ENCODE measurements at regions not wholly inside any gene's neighbourhood (a gene's known extent, or its start where the extent isn't known, plus 50 kb on each side); places are given as distances from the start of the nearest gene placed in this dataset.
"Not testable (repeated sequence)": the region's sequence is repeated elsewhere in the genome, so short reads cannot be mapped to it uniquely, and the experiment has no call there.

- CTCF ChIA-PET (ENCODE audit: low intra/inter-chr PET ratio, low total read pairs): no interaction called here
- Histone ChIP-seq H3K27ac (ENCODE audit: extremely low read length, insufficient read depth, low read length) (no peak overlapping the region), H3K27me3 (ENCODE audit: control insufficient read depth in 1 of 2, insufficient read depth in 2 of 2, low read length in 2 of 2) (no peaks in the 10 kb centered on the region), H4K20me1 (ENCODE audit: insufficient read depth, low read length) (no peaks in the 10 kb centered on the region), H3K9ac (ENCODE audit: insufficient read depth, low read depth, low read length) (no peak overlapping the region), H3K4me1 (ENCODE audit: insufficient read depth, low read length) (no peaks in the 10 kb centered on the region), H3K9me3 (ENCODE audit: low read length) (no peaks in the 10 kb centered on the region), H3K79me2 (ENCODE audit: insufficient read depth, low read length) (no peaks in the 10 kb centered on the region), H2AFZ (ENCODE audit: low read length) (no peak overlapping the region), H3K4me3 (replicated peaks in 1 of 3; ENCODE audit: insufficient read depth in 1 of 3, low read depth in 2 of 3, low read length in 3 of 3) (no peak overlapping the region), H3K36me3 (replicated peaks in 1 of 2; ENCODE audit: control insufficient read depth in 1 of 2, insufficient read depth in 2 of 2, low read length in 2 of 2) (no peaks in the 10 kb centered on the region), H3K4me2 (ENCODE audit: low read depth, low read length) (no peak overlapping the region)
- 70% methylated on average over 7 of the region's 7 CpGs for WGBS (ENCODE audit: low lambda C conversion rate)
- ATAC-seq (no peak), FAIRE-seq (no peak), DNase-seq (ENCODE audit: low spot score) (no peak)
- intact Hi-C loops (cut with micrococcal nuclease; ENCODE audit: unreplicated experiment) (no loop called here), in situ Hi-C loops (cut with HindIII; ENCODE audit: extremely low pct_ligation_motif_present, low pct_unique_long_range_greater_than_20kb) (no loop called here)
- POLR2A ChIA-PET: no interaction called here
- no peak for TF ChIP-seq ZC3H13 (CRISPR knock-in tag; IDR thresholded peaks at IDR 0.05)
- TF ChIP-seq TEF (CRISPR knock-in tag; IDR thresholded peaks at IDR 0.05): no peak
- no peak for TF ChIP-seq ZNF367 (CRISPR knock-in tag; IDR thresholded peaks at IDR 0.05; ENCODE audit: borderline replicate concordance)
- no peak for TF ChIP-seq ZBTB44 (CRISPR knock-in tag; IDR thresholded peaks at IDR 0.05)
- TF ChIP-seq, protein P1, sequence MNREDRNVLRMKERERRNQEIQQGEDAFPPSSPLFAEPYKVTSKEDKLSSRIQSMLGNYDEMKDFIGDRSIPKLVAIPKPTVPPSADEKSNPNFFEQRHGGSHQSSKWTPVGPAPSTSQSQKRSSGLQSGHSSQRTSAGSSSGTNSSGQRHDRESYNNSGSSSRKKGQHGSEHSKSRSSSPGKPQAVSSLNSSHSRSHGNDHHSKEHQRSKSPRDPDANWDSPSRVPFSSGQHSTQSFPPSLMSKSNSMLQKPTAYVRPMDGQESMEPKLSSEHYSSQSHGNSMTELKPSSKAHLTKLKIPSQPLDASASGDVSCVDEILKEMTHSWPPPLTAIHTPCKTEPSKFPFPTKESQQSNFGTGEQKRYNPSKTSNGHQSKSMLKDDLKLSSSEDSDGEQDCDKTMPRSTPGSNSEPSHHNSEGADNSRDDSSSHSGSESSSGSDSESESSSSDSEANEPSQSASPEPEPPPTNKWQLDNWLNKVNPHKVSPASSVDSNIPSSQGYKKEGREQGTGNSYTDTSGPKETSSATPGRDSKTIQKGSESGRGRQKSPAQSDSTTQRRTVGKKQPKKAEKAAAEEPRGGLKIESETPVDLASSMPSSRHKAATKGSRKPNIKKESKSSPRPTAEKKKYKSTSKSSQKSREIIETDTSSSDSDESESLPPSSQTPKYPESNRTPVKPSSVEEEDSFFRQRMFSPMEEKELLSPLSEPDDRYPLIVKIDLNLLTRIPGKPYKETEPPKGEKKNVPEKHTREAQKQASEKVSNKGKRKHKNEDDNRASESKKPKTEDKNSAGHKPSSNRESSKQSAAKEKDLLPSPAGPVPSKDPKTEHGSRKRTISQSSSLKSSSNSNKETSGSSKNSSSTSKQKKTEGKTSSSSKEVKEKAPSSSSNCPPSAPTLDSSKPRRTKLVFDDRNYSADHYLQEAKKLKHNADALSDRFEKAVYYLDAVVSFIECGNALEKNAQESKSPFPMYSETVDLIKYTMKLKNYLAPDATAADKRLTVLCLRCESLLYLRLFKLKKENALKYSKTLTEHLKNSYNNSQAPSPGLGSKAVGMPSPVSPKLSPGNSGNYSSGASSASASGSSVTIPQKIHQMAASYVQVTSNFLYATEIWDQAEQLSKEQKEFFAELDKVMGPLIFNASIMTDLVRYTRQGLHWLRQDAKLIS (CRISPR knock-in tag; IDR thresholded peaks at IDR 0.05): no peak
- TF ChIP-seq SRF (IDR thresholded peaks at IDR 0.05; ENCODE audit: low read depth, low read length): 0 out of 2 replicates have a peak, but pooled peaks have one; percentile 8
- TF ChIP-seq NCOA1 (CRISPR knock-in tag; IDR thresholded peaks at IDR 0.05): no peak
- BruUV-seq (replicated peaks): no TSS peak
These were observed 59.9 kb downstream of the OXSM start for GRCh38 chr3:25849641-25850385.

GRCh38 chr3:25851693-25852259 lies 61.9 kb downstream of the OXSM start:
- H3K4me2 ChIP-seq (ENCODE audit: low read depth, low read length); in situ Hi-C loops (cut with HindIII; ENCODE audit: extremely low pct_ligation_motif_present, low pct_unique_long_range_greater_than_20kb); H3K36me3 ChIP-seq (replicated peaks in 1 of 2; ENCODE audit: control insufficient read depth in 1 of 2, insufficient read depth in 2 of 2, low read length in 2 of 2); H4K20me1 ChIP-seq (ENCODE audit: insufficient read depth, low read length); H3K27ac ChIP-seq (ENCODE audit: extremely low read length, insufficient read depth, low read length); FAIRE-seq; CTCF ChIA-PET (ENCODE audit: low intra/inter-chr PET ratio, low total read pairs); DNase-seq (ENCODE audit: low spot score); ATAC-seq; H3K79me2 ChIP-seq (ENCODE audit: insufficient read depth, low read length); H3K9ac ChIP-seq (ENCODE audit: insufficient read depth, low read depth, low read length); BruUV-seq (replicated peaks); H3K4me3 ChIP-seq (replicated peaks in 1 of 3; ENCODE audit: insufficient read depth in 1 of 3, low read depth in 2 of 3, low read length in 3 of 3); intact Hi-C loops (cut with micrococcal nuclease; ENCODE audit: unreplicated experiment); H3K27me3 ChIP-seq (ENCODE audit: control insufficient read depth in 1 of 2, insufficient read depth in 2 of 2, low read length in 2 of 2); POLR2A ChIA-PET; H2AFZ ChIP-seq (ENCODE audit: low read length); H3K9me3 ChIP-seq (ENCODE audit: low read length); H3K4me1 ChIP-seq (ENCODE audit: insufficient read depth, low read length): not testable (repeated sequence)
- WGBS (ENCODE audit: low lambda C conversion rate): 100% methylated on average over 1 of the region's 21 CpGs

All from HepG2 (cell line).